ENCODE measurements at regions not wholly inside any gene's neighbourhood (a gene's known extent, or its start where the extent isn't known, plus 50 kb on each side); places are given as distances from the start of the nearest gene placed in this dataset.
"Not testable (repeated sequence)": the region's sequence is repeated elsewhere in the genome, so short reads cannot be mapped to it uniquely, and the experiment has no call there.

GRCh38 chr10:4623757-4624420, 202.1 kb upstream of the AKR1E2 start:
- no peak overlapping the region for H3K4me3 ChIP-seq
- H3K36me3 ChIP-seq (replicated peaks) = no peaks in the 10 kb centered on the region
- in situ Hi-C loops (cut with MboI; ENCODE audit: low sequenced_read_pairs) = no loop called here
- H3K9me3 ChIP-seq = no peaks in the 10 kb centered on the region
- H3K27me3 ChIP-seq (ENCODE audit: low read depth) = no peaks in the 10 kb centered on the region
- H3K4me1 ChIP-seq = no peaks in the 10 kb centered on the region
- DNase-seq (ENCODE audit: low spot score in 2 of 2) = no peak

DNA sequence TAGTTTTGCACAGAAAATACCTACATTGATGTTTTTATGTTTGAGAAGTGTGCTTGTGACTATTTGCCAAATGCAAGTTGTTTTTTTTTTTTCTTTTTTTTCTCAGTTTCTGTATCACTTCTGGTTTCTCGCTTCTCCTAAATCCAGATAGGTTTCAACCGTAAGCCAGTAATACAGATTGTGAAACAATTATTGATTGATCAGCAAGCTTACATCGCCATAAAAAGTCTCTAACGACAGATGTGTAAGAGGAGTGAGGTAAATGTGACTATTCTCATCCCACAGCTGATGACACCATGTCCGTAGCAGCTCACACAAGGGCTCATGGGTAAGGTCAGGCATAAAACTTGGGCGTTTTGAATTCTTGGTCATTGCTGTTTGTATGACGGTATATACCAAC, 202.8 kb upstream of the AKR1E2 start:
- no peak for DNase-seq (ENCODE audit: low spot score in 2 of 2)
- Histone ChIP-seq H3K27me3 (ENCODE audit: low read depth) (no peaks in the 10 kb centered on the region), H3K9me3 (no peaks in the 10 kb centered on the region), H3K4me3 (no peak overlapping the region), H3K36me3 (replicated peaks) (no peaks in the 10 kb centered on the region), H3K4me1 (no peaks in the 10 kb centered on the region)
- in situ Hi-C loops (cut with MboI; ENCODE audit: low sequenced_read_pairs) = no loop called here

GRCh38 chr10:4622384-4622783, 203.6 kb upstream of the AKR1E2 start:
- no peak for DNase-seq (ENCODE audit: low spot score in 2 of 2)
- Histone ChIP-seq H3K4me1 (no peaks in the 10 kb centered on the region), H3K9me3 (no peaks in the 10 kb centered on the region), H3K36me3 (replicated peaks) (no peaks in the 10 kb centered on the region), H3K4me3 (no peak overlapping the region), H3K27me3 (ENCODE audit: low read depth) (no peaks in the 10 kb centered on the region)
- in situ Hi-C loops (cut with MboI; ENCODE audit: low sequenced_read_pairs) = no loop called here

- Histone ChIP-seq H3K9me3 (no peaks in the 10 kb centered on the region), H3K36me3 (replicated peaks) (no peaks in the 10 kb centered on the region), H3K4me3 (no peak overlapping the region), H3K4me1 (no peaks in the 10 kb centered on the region), H3K27me3 (ENCODE audit: low read depth) (no peaks in the 10 kb centered on the region)
- DNase-seq (ENCODE audit: low spot score in 2 of 2) = no peak
- in situ Hi-C loops (cut with MboI; ENCODE audit: low sequenced_read_pairs) = no loop called here
Measured at GRCh38 chr10:4617589-4617988, 208.4 kb upstream of the AKR1E2 start.

- no peak for DNase-seq (ENCODE audit: low spot score in 2 of 2)
- H3K27me3 ChIP-seq (ENCODE audit: low read depth) = no peaks in the 10 kb centered on the region
- no peaks in the 10 kb centered on the region for H3K4me1 ChIP-seq
- H3K4me3 ChIP-seq = no peak overlapping the region
- no peaks in the 10 kb centered on the region for H3K36me3 ChIP-seq (replicated peaks)
- no peaks in the 10 kb centered on the region for H3K9me3 ChIP-seq
- in situ Hi-C loops (cut with MboI; ENCODE audit: low sequenced_read_pairs) = no loop called here
Measured at GRCh38 chr10:4615042-4615441, 211.0 kb upstream of the AKR1E2 start.

DNA sequence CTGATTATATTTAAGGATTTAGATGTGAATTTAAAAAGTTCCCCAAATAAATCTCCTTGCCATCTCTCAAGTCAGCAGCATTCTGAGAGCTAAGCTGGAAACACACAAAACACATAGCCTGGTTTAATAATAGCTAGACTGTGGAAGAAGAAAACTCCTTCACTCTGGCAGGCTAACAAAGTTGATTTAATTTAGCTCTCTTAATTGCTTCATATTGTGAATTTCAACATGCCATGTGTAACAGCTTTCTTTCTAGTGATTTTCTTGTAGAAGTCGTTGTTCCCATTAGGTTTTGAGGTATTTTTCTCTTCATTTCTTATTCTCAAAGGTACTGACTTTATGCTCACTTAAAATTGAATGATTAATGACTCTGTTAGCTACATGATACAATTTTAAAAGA, 216.8 kb upstream of the AKR1E2 start:
- H3K36me3 ChIP-seq (replicated peaks) = no peaks in the 10 kb centered on the region
- no peak for DNase-seq (ENCODE audit: low spot score in 2 of 2)
- no peaks in the 10 kb centered on the region for H3K27me3 ChIP-seq (ENCODE audit: low read depth)
- H3K9me3 ChIP-seq = no peaks in the 10 kb centered on the region
- no peak overlapping the region for H3K4me3 ChIP-seq
- in situ Hi-C loops (cut with MboI; ENCODE audit: low sequenced_read_pairs) = no loop called here
- no peaks in the 10 kb centered on the region for H3K4me1 ChIP-seq

DNA sequence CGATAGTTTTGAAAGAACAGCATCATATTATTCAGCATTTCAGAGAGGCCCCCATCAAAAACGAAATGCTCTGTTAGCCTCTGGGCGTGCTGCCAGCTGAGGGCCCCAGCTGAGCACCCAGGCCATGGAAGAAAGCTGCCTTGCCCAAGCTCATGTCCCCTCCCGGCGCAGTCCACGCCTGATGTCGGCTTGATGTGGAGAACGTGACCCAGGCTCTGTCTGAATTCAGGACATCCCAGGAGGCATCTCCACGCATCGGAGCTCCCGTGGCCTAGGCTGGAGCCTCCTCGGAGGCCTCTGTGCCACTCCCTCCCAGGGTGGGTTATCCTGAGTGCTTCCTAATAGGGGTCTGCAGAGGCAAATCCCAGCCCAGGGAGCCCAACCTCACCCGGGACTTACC, 218.3 kb upstream of the AKR1E2 start:
- Histone ChIP-seq H3K9me3 (no peaks in the 10 kb centered on the region), H3K27me3 (ENCODE audit: low read depth) (no peaks in the 10 kb centered on the region), H3K4me1 (no peaks in the 10 kb centered on the region), H3K4me3 (no peak overlapping the region), H3K36me3 (replicated peaks) (no peaks in the 10 kb centered on the region)
- no peak for DNase-seq (ENCODE audit: low spot score in 2 of 2)
- in situ Hi-C loops (cut with MboI; ENCODE audit: low sequenced_read_pairs) = no loop called here

DNA sequence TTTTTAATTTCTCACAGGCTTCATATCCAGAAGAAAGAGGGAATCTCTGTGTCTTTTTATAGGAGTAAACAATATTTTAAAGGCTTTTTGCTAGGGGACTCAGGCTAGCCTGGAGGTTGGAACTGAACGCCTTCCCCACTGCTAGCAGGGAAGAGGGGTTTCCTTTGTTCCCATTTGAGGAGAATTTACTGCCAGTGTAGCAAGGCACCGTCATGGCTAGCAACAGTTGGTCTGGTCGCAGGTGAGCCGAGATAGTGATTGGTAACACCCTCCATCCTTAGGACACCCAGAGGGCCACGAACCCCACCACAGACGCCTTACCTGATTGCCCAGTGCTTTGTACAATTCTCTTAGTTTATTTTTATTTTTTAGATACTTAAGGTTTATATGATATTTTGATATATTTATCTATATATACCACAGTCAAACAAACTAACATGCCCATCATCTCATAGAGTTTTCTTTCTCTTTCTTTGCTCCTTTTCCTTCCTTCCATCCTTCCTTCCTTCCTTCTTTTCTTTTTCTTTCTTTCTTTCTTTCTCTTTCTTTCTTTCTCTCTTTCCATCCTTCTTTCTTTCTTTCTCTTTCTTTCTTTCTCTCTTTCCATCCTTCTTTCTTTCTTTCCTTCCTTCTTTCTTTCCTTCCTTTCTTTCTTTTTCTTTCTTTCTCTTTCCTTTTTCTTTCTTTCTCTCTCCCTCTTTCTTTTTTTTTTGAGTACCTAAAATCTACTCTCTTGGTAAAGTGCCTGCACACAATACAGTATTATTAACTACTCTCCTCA, 219.0 kb upstream of the AKR1E2 start:
- no peak for DNase-seq (ENCODE audit: low spot score in 2 of 2)
- no peaks in the 10 kb centered on the region for H3K9me3 ChIP-seq
- H3K4me3 ChIP-seq = no peak overlapping the region
- H3K27me3 ChIP-seq (ENCODE audit: low read depth) = no peaks in the 10 kb centered on the region
- in situ Hi-C loops (cut with MboI; ENCODE audit: low sequenced_read_pairs) = no loop called here
- H3K4me1 ChIP-seq = no peaks in the 10 kb centered on the region
- no peaks in the 10 kb centered on the region for H3K36me3 ChIP-seq (replicated peaks)

DNA sequence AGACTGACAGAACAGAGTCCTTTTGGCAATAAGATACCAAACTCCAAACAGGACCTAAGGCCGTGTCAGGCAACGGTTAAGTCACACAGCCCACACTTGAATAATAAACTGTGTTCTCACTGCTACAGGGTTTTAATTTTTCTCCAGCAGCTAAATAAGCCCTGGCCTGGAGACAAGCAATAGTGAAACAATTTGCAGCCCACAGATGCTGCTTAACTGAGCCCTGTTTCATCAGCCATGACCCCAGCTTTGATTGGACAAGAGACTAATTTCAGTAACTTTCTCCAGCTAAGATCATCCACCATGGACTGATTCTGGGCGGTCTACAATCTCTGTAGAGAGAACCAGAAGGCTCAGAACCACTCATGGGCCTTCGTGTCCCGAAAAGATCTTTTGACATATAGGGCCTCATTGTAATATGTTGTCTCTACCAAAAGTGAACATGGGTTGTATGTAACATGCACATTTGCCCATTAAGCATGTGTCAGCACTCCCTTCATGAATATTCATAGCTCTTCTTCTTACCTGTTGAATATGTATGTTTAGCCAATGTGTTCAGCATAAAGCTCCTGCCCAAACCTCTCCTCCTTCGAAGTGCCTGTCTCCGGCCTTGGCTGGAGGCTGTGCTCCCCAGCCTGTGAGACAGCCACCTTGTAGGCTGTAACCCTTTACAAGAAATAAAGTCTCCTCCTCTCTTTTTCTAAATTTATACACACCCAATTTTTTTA, 223.1 kb upstream of the AKR1E2 start:
- no peak for DNase-seq (ENCODE audit: low spot score in 2 of 2)
- no peaks in the 10 kb centered on the region for H3K4me1 ChIP-seq
- no peaks in the 10 kb centered on the region for H3K9me3 ChIP-seq
- no peak overlapping the region for H3K4me3 ChIP-seq
- no peaks in the 10 kb centered on the region for H3K27me3 ChIP-seq (ENCODE audit: low read depth)
- no peaks in the 10 kb centered on the region for H3K36me3 ChIP-seq (replicated peaks)
- in situ Hi-C loops (cut with MboI; ENCODE audit: low sequenced_read_pairs) = no loop called here

GRCh38 chr10:4599471-4599870, 226.5 kb upstream of the AKR1E2 start:
- H3K9me3 ChIP-seq = no peaks in the 10 kb centered on the region
- H3K27me3 ChIP-seq (ENCODE audit: low read depth) = no peaks in the 10 kb centered on the region
- in situ Hi-C loops (cut with MboI; ENCODE audit: low sequenced_read_pairs) = no loop called here
- H3K4me3 ChIP-seq = no peak overlapping the region
- H3K36me3 ChIP-seq (replicated peaks) = no peaks in the 10 kb centered on the region
- H3K4me1 ChIP-seq = no peaks in the 10 kb centered on the region
- no peak for DNase-seq (ENCODE audit: low spot score in 2 of 2)

DNA sequence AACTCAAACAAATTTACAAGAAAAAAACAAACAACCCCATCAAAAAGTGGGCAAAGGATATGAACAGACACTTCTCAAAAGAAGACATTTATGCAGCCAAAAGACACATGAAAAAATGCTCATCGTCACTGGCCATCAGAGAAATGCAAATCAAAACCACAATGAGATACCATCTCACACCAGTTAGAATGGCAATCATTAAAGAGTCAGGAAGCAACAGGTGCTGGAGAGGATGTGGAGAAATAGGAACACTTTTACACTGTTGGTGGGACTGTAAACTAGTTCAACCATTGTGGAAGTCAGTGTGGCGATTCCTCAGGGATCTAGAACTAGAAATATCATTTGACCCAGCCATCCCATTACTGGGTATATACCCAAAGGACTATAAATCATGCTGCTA, 228.1 kb upstream of the AKR1E2 start:
- H3K4me3 ChIP-seq; H3K27me3 ChIP-seq (ENCODE audit: low read depth); H3K4me1 ChIP-seq; H3K9me3 ChIP-seq; in situ Hi-C loops (cut with MboI; ENCODE audit: low sequenced_read_pairs); H3K36me3 ChIP-seq (replicated peaks); DNase-seq (ENCODE audit: low spot score in 2 of 2): not testable (repeated sequence)

- no peak for DNase-seq (ENCODE audit: low spot score in 2 of 2)
- H3K36me3 ChIP-seq (replicated peaks) = no peaks in the 10 kb centered on the region
- H3K4me1 ChIP-seq = no peaks in the 10 kb centered on the region
- in situ Hi-C loops (cut with MboI; ENCODE audit: low sequenced_read_pairs) = no loop called here
- no peak overlapping the region for H3K4me3 ChIP-seq
- H3K27me3 ChIP-seq (ENCODE audit: low read depth) = no peaks in the 10 kb centered on the region
- no peaks in the 10 kb centered on the region for H3K9me3 ChIP-seq
Measured at GRCh38 chr10:4596951-4597350, 229.1 kb upstream of the AKR1E2 start.

GRCh38 chr10:4595719-4596319, 230.2 kb upstream of the AKR1E2 start:
- H3K27me3 ChIP-seq (ENCODE audit: low read depth) = no peaks in the 10 kb centered on the region
- H3K4me3 ChIP-seq = no peak overlapping the region
- DNase-seq (ENCODE audit: low spot score in 2 of 2) = no peak
- no peaks in the 10 kb centered on the region for H3K9me3 ChIP-seq
- no peaks in the 10 kb centered on the region for H3K4me1 ChIP-seq
- no peaks in the 10 kb centered on the region for H3K36me3 ChIP-seq (replicated peaks)
- in situ Hi-C loops (cut with MboI; ENCODE audit: low sequenced_read_pairs) = no loop called here

DNA sequence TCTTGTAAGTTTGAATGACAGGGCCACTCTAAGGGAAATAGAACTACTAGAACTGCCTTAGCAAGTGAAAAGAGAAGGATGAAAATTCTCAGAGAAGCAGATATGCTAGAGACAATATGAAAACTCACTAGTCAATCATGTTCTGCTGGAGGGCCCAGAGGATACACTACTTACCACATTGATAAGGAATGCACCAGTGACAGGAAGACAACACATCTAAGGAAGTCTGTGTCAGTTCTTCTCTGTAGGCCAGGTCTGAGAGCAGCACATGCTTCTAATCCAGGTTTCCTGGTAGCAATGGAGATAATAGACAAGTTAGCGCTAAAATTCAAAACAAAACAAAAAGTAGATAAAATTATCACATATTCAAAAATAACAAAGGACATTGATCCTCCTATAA, 235.2 kb upstream of the AKR1E2 start:
- Histone ChIP-seq H3K36me3 (replicated peaks) (no peaks in the 10 kb centered on the region), H3K4me1 (no peaks in the 10 kb centered on the region), H3K9me3 (no peaks in the 10 kb centered on the region), H3K27me3 (ENCODE audit: low read depth) (no peaks in the 10 kb centered on the region), H3K4me3 (no peak overlapping the region)
- no peak for DNase-seq (ENCODE audit: low spot score in 2 of 2)
- in situ Hi-C loops (cut with MboI; ENCODE audit: low sequenced_read_pairs) = no loop called here

Data from HAP-1 (cell line).